ENCODE measurements at regions not wholly inside any gene's neighbourhood (a gene's known extent, or its start where the extent isn't known, plus 50 kb on each side); places are given as distances from the start of the nearest gene placed in this dataset.

GRCh38 chr6:166007349-166008263 is 160.0 kb downstream of the TBXT start:
- no peak for TF ChIP-seq CTCF (IDR thresholded peaks at IDR 0.05)
- TF ChIP-seq POLR2A (IDR thresholded peaks at IDR 0.05), result no peak
- TF ChIP-seq POLR2AphosphoS5 (IDR thresholded peaks at IDR 0.05), result no peak

Measured in prostate gland (tissue), 2 donors.